NCI-H2227 treated with DMSO at 0.1 percent for 48 hours (cell line): ENCODE measurements at regions not wholly inside any gene's neighbourhood (a gene's known extent, or its start where the extent isn't known, plus 50 kb on each side); places are given as distances from the start of the nearest gene placed in this dataset.
A peak's percentile ranks its signal among the peaks of the same experiment; 100 is the strongest.
"Not testable (repeated sequence)": the region's sequence is repeated elsewhere in the genome, so short reads cannot be mapped to it uniquely, and the experiment has no call there.

Source experiments
- DNase-seq: peaks from one replicate; lab custom pipeline; 2025; lab: John Stamatoyannopoulos, UW

DNA sequence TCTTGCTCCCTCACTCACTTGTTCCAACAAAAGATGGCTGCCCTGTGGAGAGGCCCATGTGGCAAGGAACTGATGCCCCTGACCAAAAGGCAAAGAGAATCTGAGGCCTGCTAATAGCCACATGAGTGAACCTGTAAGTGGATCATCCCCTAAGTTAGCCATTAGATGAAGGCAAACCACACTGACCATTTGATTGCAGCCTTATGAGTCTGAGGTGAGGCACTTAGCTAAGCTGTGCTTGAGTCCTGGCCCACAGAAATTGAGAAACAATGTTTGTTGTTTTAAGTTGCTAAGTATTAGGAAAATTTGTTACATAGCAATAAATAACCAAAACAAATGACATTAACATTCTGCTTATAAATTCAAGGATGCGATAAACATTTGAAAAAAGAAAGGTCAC is 100.1 kb upstream of the BET1 start:
- DNase-seq: no peak

DNA sequence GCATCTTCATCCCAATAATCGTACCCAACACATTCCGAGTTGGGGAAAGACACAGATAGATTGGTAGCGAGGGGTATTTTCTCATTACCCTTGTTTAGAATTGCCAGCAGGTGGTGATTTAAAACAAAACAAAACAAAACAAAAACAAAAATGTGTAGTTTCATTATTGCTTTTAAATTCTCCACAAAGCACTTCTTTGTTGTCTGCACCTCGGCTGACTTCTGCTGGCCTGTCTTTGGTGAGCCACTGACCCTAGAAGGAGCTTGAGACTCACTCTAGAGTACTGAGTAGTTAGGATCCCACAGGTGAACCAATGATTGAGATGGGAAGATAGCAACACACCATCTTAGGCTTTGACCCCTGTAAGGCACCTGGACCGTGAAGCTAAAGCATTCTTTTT is 105.4 kb upstream of the BET1 start:
- no peak for DNase-seq

DNA sequence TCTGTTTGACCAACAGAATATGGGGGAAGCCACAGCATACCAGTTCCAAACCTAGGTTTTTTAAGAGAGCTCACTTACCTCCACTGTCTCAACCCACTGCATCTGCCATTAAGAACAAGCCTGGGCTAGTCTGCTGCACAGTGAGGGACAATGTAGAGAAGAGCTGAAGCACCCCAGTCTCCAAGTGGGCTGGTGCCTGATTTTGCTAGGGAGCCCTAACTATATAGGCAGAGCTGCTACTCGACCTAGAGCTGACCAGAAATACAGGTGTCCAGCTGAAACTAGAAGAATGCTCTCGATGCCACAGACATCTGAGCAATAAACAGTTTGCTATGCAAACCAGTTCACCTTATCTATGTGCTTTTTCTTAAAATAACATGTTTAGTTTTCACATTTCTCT is 106.9 kb upstream of the BET1 start:
- no peak for DNase-seq

DNA sequence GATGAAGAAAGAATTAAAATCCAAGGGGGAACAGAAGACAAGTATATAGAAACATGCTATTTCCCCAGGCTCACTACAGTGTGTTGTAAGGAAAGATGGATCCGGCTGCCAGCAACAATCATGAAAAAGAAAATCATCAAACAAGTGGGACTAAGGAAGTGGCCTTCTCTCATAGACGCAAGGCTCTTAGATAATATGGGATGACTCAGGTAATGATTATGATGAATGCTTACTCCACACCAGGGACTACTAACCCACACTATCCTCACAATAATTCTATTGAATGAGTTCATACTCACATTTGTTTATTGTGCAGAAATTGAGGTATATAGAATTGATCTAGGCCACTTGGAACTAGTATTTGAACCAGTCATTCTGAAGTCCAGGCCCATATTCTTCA is 111.2 kb upstream of the BET1 start:
- no peak for DNase-seq

DNA sequence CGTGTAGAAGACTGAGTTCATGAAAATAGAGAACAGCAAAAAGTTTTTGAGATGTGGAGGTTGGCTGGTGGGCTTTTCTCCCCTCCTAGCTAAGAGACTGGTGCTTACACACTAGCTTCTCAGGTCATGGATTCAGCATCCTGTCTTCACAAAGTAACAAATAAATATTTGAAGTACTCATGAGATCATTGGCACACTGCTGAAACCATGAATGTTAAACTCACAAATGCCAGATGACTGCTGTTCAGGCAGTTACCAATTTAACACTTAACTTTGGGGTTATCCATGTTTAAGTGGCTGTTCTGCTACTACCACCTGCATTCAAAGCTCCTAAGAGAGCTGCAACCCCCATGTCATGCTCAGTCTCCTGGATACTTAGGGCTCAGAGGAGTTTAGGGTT is 119.0 kb upstream of the BET1 start:
- DNase-seq: no peak

DNA sequence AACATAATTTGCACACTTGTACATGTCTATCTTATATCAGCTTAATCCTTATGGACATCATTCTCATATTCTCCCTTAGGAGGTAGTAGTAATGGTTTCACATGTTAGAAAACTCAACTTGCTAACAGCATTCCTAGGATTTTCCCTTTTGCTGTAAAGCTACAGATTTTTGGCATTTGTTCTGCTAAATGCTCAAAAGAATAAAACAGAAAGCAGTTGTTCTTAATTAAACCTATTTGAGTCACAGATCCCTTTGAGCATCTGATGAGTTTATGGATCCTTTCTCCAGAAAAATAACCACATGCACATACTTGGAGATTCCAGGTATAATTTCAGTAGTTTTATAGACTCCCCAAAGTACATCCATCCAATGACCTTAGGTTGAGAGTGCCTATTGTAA is 122.9 kb upstream of the BET1 start:
- DNase-seq: no peak

DNA sequence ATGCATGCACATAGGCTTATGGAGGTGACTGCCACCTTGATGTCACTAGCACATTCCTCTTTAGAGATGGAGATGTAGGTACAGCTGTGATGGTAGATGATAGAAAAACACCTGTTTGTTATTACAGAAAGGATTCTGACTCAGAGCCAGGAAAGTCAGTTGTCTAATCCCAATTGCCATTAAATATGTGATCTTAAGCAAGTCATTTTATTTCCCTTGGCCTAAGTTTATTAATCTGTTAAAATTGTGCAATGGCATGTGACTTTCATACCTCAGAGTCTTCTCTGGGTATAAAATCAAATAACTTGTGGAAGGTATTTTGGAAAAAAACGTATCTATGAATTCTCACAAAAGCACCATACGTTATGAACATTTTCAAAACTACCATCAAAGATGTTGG is 123.9 kb upstream of the BET1 start:
- no peak for DNase-seq

DNA sequence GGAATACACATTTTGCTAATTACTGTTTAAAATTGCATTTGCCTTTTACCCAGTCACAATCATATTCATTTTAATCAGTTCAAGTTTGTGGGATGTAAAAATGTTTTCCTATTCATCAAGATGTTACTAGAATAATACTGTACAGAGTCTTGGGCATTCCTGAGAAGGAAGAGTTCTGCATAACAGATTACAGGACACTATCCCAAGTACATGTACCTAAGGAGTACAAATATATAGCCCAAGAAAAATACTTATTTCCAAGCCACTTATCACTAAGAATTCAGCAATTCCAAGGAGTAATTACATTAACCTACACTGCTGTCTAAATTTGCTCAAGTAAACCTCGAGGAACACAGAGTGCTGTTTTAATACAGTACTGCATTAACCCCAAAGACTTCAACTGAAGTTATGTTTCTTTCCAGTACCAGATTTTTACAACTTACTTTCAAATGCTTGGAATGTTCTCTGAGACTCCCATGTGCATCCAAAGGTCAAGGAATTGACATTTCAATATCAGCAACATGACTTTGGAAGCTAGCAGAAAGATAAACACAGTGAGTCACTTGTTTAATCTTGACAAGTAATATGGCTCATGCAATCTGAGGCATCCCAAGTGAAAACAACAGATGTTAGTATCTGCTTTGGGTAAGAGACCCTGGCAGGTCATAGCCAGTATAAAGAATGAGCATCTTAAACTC is 125.4 kb upstream of the BET1 start:
- DNase-seq: no peak

DNA sequence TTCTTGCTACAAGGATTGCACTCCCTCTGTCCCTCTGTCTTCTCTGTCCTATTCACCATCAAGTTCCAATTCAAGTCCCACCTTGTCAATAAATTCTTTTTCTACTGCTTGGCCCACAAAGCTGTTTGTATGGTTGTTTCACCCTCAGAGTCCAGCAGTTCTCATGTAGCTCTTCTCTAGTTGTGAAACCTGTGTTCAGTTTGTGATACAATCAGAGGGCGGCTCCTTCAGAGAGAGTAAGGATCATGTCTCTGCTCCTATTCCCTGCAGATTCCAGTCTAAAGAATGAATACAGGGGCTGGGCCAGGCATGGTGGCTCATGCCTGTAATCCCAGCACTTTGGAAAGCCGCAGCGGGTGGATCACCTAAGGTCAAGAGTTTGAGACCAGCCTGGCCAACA is 126.6 kb upstream of the BET1 start:
- no peak for DNase-seq

DNA sequence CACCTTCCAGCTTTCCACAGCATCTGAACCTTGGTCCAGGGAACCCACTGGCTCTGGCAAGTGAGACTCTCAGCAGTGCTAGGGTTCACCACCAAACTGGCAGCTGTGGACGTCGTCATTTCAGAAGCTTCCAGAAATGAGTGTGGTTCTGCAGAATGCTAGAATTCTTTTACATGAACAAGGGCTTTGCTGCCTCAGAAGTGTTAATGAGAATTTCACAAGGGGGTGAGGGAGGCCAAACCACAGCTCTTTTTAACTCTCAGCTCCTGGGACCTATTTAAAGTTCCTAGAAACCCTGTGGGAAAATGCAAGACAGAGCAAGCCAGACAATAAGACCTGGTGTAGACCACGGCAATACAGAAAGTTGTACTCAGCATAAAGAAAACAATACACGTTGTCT is 129.3 kb upstream of the BET1 start:
- no peak for DNase-seq

DNA sequence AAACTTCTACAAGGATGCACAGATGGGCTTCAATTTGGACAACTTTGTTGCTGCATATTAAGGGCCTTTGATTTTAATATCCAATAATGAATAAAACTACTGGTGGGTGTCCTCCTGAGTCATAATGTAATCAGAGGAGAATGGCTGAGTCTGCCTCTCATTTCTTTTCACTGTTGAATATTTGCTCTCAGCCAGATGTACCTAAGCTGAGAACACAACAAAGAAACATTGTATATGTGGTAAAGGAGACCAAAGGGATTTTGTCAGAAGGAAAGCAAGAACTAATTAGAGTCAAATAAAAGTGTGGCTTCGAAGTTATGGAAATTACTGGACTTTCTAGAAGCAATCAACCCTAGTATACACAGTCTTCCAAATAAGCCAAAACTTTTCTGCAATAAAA is 131.0 kb upstream of the BET1 start:
- DNase-seq: no peak

DNA sequence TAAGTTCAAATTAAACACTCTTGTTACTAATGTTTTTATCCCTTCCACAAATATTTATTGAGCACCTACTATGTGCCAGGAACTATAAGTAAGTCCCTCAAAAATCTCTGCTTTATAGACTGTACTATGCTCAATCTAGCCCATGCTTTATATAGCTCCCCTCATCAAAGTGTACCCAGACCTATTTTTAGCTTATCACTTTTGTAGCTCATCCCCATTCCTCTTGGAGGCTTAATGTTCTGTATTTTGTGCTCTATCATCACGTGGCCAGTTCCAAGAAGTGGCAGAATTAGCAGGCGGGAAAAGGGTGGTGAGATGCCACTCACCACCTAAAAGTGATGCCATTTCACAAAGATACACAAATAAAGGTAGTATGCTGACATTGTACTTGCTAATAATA is 138.1 kb upstream of the BET1 start:
- no peak for DNase-seq

DNA sequence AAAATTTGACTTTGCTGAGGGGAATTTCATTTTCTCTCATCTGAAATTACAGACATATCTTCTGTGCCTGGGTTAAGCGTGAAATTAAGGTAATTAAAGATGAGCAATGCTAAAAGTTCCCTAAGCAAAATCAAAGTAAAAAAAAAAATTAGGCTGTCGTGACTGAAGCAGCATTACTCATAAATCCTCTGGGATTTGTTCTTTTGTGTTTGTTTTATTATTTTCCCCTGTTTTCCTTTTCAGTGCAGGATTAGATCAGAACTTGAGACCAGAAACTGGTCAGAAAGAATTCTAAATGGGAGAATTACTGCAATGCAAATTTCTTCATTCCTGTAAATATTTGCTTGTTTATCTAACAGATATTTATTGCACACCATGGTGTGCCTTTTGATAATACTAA is 141.4 kb upstream of the BET1 start:
- no peak for DNase-seq

DNA sequence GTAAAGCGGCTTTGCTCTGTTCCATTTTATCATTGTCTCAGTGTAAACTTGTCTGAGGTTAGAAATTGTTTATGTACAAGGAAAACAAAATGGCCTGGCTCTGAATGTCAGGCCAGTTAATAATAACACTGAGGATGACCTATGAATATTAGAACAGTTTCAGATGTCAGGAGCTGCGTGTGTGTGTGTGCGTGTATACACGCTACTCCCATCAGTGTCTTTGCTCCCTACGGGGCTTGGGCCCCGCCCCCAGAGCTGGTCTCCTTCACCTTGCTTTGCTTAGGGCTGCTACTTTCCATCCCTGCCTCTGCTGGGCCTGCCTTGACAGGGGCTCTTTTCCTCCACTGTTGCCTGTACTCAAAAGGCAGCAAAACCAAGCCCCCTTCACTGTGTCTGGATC is 142.3 kb upstream of the BET1 start:
- peak; percentile 57 for DNase-seq

DNA sequence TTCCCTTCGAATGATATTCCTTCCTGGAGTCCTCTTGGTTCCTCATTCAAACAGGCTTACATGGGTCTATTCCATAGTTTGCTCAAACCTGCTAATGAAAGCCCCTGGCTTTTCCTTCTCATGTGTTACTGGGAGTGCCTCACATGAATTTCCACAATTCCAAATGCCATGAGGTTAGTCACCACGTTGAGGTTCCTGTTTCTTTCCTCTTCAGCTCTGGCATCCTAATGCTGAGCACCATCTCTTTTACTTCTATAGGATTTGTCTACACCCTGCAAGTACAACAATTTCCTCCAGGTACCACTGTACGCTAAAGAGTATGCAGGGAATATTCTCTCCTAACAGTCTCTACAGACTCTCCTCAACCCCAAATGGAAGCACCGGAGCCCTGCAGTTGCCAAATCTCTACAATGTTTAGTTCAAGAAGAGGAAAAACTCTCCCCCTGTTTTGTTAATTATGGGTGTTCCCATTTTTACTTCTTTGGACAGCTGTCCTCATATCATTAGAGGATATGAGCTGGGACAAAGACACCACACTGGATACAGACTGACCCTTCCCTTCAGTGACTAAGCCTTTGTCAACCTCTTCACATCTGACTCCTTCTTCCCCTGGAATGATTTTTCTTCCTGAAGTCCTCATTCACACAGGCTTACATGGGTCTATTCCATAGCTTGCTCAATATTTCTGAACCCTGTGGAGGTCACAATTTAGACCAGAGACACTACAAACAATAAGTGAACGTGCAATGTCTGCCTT is 145.8 kb upstream of the BET1 start:
- no peak for DNase-seq

DNA sequence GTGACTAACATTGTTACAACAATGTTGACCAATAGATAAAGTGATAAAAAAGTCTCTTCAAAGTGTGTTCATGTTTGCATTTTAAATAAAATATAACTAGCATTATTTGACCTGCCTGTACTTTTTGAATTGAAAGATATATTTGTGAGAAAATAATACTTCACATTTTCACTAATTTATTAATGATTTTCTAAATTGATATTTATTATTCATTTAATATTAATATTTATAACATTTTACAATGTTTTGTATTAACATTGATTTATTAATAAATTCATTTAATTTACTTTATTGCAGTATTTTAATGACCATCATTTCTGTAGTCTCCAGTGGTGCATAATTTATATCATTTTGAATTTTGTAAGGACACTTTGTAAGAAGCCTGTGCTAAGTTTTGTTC is 150.0 kb upstream of the BET1 start:
- DNase-seq: no peak

DNA sequence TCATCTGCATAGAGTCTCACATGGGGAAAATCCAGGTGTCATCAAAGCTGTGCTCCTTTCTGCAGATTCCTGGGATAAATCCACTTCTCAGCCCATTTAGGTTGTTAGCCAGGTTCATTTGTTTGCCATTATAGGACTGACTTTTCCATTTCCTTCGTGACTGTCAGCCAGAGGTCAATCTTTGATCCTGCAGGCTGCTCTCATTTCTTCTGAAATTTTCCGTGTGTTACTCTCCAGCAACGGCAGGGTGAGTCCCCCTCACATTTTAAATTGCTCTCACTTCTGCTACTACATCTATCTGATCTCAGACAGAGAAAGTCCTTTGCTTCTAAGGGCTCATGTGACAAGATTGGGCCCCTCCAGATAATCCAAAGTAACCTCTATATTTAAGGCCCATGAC is 150.7 kb upstream of the BET1 start:
- DNase-seq: peak; percentile 41

DNA sequence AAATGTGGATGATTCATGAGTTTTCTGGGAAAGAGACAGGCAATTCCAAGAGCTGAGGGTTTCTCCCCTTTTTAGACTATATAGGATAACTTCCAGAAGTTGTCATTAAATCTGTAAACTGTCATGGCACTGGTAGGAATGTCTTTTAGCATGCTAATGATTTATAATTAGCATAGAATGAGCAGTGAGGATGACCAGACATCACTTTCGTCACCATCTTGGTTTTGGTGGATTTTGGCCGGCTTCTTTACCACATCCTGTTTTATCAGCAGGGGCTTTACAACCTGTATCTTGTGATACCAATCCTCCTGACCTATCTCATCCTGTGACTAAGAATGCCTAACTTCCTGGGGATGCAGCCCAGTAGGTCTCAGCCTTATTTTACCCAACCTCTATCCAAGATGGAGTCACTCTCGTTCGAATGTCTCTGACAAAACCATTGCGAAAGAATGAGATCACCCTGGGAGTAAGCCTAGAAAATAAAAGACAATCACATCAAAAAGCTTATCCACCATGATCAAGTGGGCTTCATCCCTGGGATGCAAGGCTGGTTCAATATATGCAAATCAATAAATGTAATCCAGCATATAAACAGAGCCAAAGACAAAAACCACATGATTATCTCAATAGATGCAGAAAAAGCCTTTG is 153.6 kb upstream of the BET1 start:
- DNase-seq: not testable (repeated sequence)

DNA sequence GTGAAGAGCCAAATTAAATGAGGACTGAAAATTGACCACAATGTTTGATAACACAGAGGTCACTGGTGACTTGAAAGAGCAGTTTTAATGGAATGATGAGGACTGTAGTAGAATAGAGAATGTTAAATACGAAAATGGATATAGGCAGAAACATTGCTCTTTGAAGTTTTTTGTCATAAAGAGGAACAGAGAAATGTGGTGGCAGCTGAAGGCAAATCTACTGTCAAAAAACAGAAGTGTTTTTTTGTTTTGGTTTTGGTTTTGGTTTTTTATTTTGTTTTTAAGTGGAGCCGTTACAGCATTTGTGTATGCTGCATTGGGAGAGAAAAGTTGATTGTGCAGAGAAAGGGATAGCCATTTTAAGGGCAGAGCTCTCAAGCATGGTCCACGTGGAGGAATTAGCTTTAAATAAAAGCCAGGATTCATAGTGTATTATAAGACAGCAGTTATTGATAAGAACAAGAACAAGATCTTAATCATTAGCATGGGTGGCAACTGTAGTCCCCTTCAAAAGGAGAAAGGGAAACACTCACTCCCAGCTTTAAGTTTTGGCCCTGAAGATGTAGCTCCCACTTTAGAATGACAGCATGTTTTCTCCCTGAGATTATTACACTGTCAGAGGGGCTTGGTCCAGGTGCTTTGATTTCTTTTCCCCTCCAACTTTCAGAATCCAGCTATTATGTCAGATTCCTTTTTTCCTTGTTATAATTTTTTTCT is 156.7 kb upstream of the BET1 start:
- no peak for DNase-seq

DNA sequence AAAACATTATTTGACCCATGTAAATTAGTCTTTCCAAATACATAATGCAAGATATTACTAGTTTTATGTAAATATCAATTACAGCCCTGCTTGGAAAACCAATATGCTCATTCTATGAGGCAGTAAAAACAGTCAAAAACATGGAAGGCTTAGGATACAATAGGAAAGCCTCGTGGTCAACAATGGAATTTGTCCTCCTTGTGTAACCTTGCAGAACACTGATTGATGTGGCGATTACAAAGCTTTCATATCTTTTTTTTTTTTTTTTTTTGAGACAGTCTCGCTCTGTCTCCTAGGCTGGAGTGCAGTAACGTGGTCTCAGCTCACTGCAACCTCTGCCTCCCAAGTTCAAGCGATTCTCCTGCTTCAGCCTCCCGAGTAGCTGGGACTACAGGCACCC is 157.3 kb upstream of the BET1 start:
- no peak for DNase-seq

DNA sequence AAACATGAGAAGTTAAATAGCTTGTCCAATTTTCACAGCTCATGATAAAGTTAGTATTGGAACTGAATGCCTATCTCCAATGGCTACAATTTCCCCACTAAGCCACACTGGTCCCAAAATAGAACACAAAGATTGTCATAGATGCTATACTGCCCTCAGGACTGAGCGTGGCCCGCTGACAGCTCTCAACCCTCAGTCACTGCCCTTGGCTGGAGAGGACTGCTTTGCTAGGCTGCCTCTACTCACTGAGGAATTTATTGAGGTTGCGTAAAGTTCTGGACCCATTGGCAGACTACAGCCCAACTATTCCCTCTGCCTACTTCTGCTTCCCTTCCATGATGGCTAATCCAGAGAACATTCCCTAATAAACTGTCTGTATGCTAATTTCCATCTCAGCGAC is 165.5 kb upstream of the BET1 start:
- DNase-seq: no peak

DNA sequence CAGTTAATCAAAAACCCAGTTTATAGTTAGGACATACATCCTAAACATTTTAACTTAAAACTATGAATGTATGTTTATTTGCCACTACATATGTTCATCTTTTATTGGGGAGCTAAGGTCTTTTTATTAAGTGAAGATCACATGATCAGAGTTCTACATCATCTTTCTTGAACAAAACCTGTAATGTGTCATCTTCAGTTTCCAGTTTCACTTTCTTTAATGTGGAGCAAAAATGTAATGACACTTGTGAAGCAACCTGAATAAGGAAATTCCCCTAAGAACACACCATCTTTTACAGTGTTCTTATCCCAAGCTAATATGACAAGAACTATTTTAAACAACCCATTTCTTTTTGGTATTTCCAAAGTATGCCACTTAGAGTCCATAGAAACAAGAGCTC is 166.7 kb upstream of the BET1 start:
- no peak for DNase-seq

DNA sequence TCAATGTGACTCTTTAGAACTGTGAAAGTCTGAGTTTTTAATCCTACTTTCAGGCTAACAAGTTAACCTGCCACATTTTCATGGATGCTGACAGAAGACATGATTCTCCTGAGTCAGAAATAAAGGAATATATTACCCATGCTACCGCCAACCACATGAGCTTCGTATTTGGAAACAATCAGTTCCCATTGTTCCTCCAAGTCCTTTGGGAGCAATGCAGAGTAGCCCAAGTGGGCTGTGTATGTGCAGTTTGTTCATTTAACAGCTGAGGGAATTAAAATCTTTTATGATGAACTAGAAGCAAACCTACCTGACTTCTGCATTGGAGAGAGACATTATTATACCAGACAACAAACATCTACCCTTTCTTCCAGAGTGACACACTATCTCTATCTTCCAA is 169.3 kb upstream of the BET1 start:
- DNase-seq: no peak
